ENCODE measurements at regions not wholly inside any gene's neighbourhood (a gene's known extent, or its start where the extent isn't known, plus 50 kb on each side); places are given as distances from the start of the nearest gene placed in this dataset.
"Not testable (repeated sequence)": the region's sequence is repeated elsewhere in the genome, so short reads cannot be mapped to it uniquely, and the experiment has no call there.

DNA sequence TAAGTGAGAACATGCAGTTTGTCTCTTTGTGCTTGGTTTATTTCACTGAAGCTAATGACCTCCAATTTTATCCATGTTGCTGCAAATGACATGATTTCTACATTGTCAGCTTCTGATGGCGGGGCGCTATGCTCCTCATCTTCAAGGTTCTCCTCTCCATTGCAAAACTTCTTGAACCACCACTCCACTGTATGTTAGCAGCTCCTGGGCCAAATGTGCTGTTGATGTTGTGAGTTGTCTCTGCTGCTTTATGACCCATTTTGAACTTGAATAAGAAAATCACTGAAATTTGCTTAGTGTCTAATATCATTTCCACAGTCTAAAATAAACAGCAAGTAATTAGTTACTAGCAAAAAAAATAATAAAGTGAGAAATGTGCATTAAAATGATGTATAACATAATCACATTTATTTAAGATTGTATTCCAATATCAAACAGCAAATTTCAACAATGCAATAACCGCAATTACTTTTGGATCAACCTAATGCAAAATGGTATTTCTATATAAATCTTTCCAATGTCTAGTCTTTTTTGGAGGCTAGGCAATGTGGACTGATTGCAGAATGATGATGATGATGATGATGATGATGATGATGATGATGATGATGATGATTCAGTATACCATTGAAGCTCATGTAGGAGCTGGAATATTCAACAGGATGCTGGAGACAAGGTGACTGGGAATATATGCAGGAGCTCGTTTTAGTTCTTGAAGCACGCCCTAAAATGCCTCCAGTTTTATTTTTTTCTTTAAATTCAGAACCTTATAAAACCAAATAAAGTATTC lies 304.9 kb upstream of the KYNU start:
- TF ChIP-seq, protein P1, sequence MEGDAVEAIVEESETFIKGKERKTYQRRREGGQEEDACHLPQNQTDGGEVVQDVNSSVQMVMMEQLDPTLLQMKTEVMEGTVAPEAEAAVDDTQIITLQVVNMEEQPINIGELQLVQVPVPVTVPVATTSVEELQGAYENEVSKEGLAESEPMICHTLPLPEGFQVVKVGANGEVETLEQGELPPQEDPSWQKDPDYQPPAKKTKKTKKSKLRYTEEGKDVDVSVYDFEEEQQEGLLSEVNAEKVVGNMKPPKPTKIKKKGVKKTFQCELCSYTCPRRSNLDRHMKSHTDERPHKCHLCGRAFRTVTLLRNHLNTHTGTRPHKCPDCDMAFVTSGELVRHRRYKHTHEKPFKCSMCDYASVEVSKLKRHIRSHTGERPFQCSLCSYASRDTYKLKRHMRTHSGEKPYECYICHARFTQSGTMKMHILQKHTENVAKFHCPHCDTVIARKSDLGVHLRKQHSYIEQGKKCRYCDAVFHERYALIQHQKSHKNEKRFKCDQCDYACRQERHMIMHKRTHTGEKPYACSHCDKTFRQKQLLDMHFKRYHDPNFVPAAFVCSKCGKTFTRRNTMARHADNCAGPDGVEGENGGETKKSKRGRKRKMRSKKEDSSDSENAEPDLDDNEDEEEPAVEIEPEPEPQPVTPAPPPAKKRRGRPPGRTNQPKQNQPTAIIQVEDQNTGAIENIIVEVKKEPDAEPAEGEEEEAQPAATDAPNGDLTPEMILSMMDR (IDR thresholded peaks at IDR 0.05; ENCODE audit: partially characterized antibody, unreplicated experiment): no peak
- H3K9me3 Mint-ChIP-seq (ENCODE audit: unreplicated experiment): no peaks in the 10 kb centered on the region

GRCh38 chr2:142571934-142572333 lies 305.5 kb upstream of the KYNU start:
- TF ChIP-seq, protein P1 (IDR thresholded peaks at IDR 0.05; ENCODE audit: partially characterized antibody, unreplicated experiment): no peak
- Mint-ChIP-seq H3K4me3 (ENCODE audit: unreplicated experiment) (no peak overlapping the region), H3K27ac (ENCODE audit: unreplicated experiment) (no peak overlapping the region), H3K9me3 (ENCODE audit: unreplicated experiment) (no peaks in the 10 kb centered on the region), H3K4me1 (ENCODE audit: low read depth, unreplicated experiment) (no peaks in the 10 kb centered on the region), H3K27me3 (ENCODE audit: unreplicated experiment) (no peaks in the 10 kb centered on the region), H3K36me3 (ENCODE audit: unreplicated experiment) (no peaks in the 10 kb centered on the region)
- DNase-seq: no peak

More for the DNA sequence above, 304.9 kb upstream of the KYNU start:
- Mint-ChIP-seq H3K27ac (ENCODE audit: unreplicated experiment) (no peak overlapping the region), H3K27me3 (ENCODE audit: unreplicated experiment) (no peaks in the 10 kb centered on the region), H3K4me1 (ENCODE audit: low read depth, unreplicated experiment) (no peaks in the 10 kb centered on the region), H3K36me3 (ENCODE audit: unreplicated experiment) (no peaks in the 10 kb centered on the region), H3K4me3 (ENCODE audit: unreplicated experiment) (no peak overlapping the region)
- DNase-seq: no peak

GRCh38 chr2:142562900-142563299 lies 314.6 kb upstream of the KYNU start:
- Mint-ChIP-seq H3K4me3 (ENCODE audit: unreplicated experiment) (no peak overlapping the region), H3K36me3 (ENCODE audit: unreplicated experiment) (no peaks in the 10 kb centered on the region), H3K27me3 (ENCODE audit: unreplicated experiment) (no peaks in the 10 kb centered on the region), H3K4me1 (ENCODE audit: low read depth, unreplicated experiment) (no peaks in the 10 kb centered on the region), H3K27ac (ENCODE audit: unreplicated experiment) (no peak overlapping the region), H3K9me3 (ENCODE audit: unreplicated experiment) (peaks cover 2% of the 10 kb centered on the region)
- TF ChIP-seq, protein P1 (IDR thresholded peaks at IDR 0.05; ENCODE audit: partially characterized antibody, unreplicated experiment): no peak
- DNase-seq: no peak

GRCh38 chr2:142561656-142562055 lies 315.8 kb upstream of the KYNU start:
- H3K27me3 Mint-ChIP-seq (ENCODE audit: unreplicated experiment): no peaks in the 10 kb centered on the region
- TF ChIP-seq, protein P1 (IDR thresholded peaks at IDR 0.05; ENCODE audit: partially characterized antibody, unreplicated experiment): no peak
- H3K27ac Mint-ChIP-seq (ENCODE audit: unreplicated experiment): no peak overlapping the region
- no peaks in the 10 kb centered on the region for H3K36me3 Mint-ChIP-seq (ENCODE audit: unreplicated experiment)
- H3K9me3 Mint-ChIP-seq (ENCODE audit: unreplicated experiment): peaks cover 2% of the 10 kb centered on the region
- no peak for DNase-seq
- no peaks in the 10 kb centered on the region for H3K4me1 Mint-ChIP-seq (ENCODE audit: low read depth, unreplicated experiment)
- H3K4me3 Mint-ChIP-seq (ENCODE audit: unreplicated experiment): no peak overlapping the region

GRCh38 chr2:142557391-142557790 lies 320.1 kb upstream of the KYNU start:
- no peak for DNase-seq
- Mint-ChIP-seq H3K9me3 (ENCODE audit: unreplicated experiment) (no peaks in the 10 kb centered on the region), H3K27ac (ENCODE audit: unreplicated experiment) (no peak overlapping the region), H3K27me3 (ENCODE audit: unreplicated experiment) (no peaks in the 10 kb centered on the region), H3K4me3 (ENCODE audit: unreplicated experiment) (no peak overlapping the region), H3K36me3 (ENCODE audit: unreplicated experiment) (no peaks in the 10 kb centered on the region), H3K4me1 (ENCODE audit: low read depth, unreplicated experiment) (no peaks in the 10 kb centered on the region)
- TF ChIP-seq, protein P1 (IDR thresholded peaks at IDR 0.05; ENCODE audit: partially characterized antibody, unreplicated experiment): no peak

GRCh38 chr2:142545999-142546398 lies 331.5 kb upstream of the KYNU start:
- not testable (repeated sequence) for H3K27ac Mint-ChIP-seq (ENCODE audit: unreplicated experiment); H3K4me3 Mint-ChIP-seq (ENCODE audit: unreplicated experiment); H3K27me3 Mint-ChIP-seq (ENCODE audit: unreplicated experiment); DNase-seq; H3K4me1 Mint-ChIP-seq (ENCODE audit: low read depth, unreplicated experiment); H3K9me3 Mint-ChIP-seq (ENCODE audit: unreplicated experiment)
- peaks cover 15% of the 10 kb centered on the region for H3K36me3 Mint-ChIP-seq (ENCODE audit: unreplicated experiment)
